ENCODE measurements at regions not wholly inside any gene's neighbourhood (a gene's known extent, or its start where the extent isn't known, plus 50 kb on each side); places are given as distances from the start of the nearest gene placed in this dataset.

- TF ChIP-seq CTCF (IDR thresholded peaks at IDR 0.05) = no peak
- H3K9me3 ChIP-seq = peaks cover 0 to 2% (median 0%) of the 10 kb centered on the region in 4 donors
- ATAC-seq = no peak
- no peak for FAIRE-seq
- 71 to 79% methylated on average over 2 of the region's 2 CpGs for WGBS, 2 donors
- intact Hi-C loops (cut with DNase I) = no loop called here
- DNase-seq = no peak
- no peaks in the 10 kb centered on the region for H3K36me3 ChIP-seq
- H3K27me3 ChIP-seq = no peaks in the 10 kb centered on the region
- no peak overlapping the region for H3K4me3 ChIP-seq
- H3K4me1 ChIP-seq = no peaks in the 10 kb centered on the region
- H3K27ac ChIP-seq = no peak overlapping the region
Measured at GRCh38 chr4:100722133-100722532, 204.3 kb upstream of the EMCN start.

- ATAC-seq (no peak), DNase-seq (no peak), FAIRE-seq (no peak)
- Histone ChIP-seq H3K9me3 (peaks cover 0 to 2% (median 0%) of the 10 kb centered on the region in 4 donors), H3K27me3 (no peaks in the 10 kb centered on the region), H3K27ac (no peak overlapping the region), H3K36me3 (no peaks in the 10 kb centered on the region), H3K4me1 (no peaks in the 10 kb centered on the region), H3K4me3 (no peak overlapping the region)
- no peak for TF ChIP-seq CTCF (IDR thresholded peaks at IDR 0.05)
- intact Hi-C loops (cut with DNase I) = no loop called here
Measured at GRCh38 chr4:100721490-100721889, 203.7 kb upstream of the EMCN start.

GRCh38 chr4:100721077-100721476 is 203.3 kb upstream of the EMCN start:
- Histone ChIP-seq H3K36me3 (no peaks in the 10 kb centered on the region), H3K27ac (no peak overlapping the region), H3K4me1 (no peaks in the 10 kb centered on the region), H3K27me3 (no peaks in the 10 kb centered on the region), H3K4me3 (no peak overlapping the region), H3K9me3 (peaks cover 0 to 2% (median 0%) of the 10 kb centered on the region in 4 donors)
- 71 to 73% methylated on average over 2 of the region's 2 CpGs for WGBS, 2 donors
- FAIRE-seq = no peak
- ATAC-seq = no peak
- DNase-seq = no peak
- TF ChIP-seq CTCF (IDR thresholded peaks at IDR 0.05) = no peak
- intact Hi-C loops (cut with DNase I) = no loop called here

- ATAC-seq (no peak), DNase-seq (no peak), FAIRE-seq (no peak)
- Histone ChIP-seq H3K36me3 (no peaks in the 10 kb centered on the region), H3K27ac (no peak overlapping the region), H3K27me3 (no peaks in the 10 kb centered on the region), H3K4me1 (no peaks in the 10 kb centered on the region), H3K4me3 (no peak overlapping the region), H3K9me3 (no peaks in the 10 kb centered on the region)
- intact Hi-C loops (cut with DNase I) = no loop called here
- WGBS, 2 donors = 78 to 80% methylated on average over 5 of the region's 5 CpGs
- no peak for TF ChIP-seq CTCF (IDR thresholded peaks at IDR 0.05)
Measured at GRCh38 chr4:100716416-100716815, 198.6 kb upstream of the EMCN start.

- Histone ChIP-seq H3K27ac (no peak overlapping the region), H3K36me3 (no peaks in the 10 kb centered on the region), H3K27me3 (no peaks in the 10 kb centered on the region), H3K9me3 (no peaks in the 10 kb centered on the region), H3K4me1 (peaks cover 0 to 6% (median 3%) of the 10 kb centered on the region in 3 donors), H3K4me3 (no peak overlapping the region)
- 81 to 85% methylated on average over 4 of the region's 4 CpGs for WGBS, 2 donors
- no peak for FAIRE-seq
- DNase-seq = no peak
- no peak for ATAC-seq
- intact Hi-C loops (cut with DNase I) = no loop called here
- TF ChIP-seq CTCF (IDR thresholded peaks at IDR 0.05) = no peak
Measured at GRCh38 chr4:100708776-100709175, 191.0 kb upstream of the EMCN start.
